ENCODE measurements at regions not wholly inside any gene's neighbourhood (a gene's known extent, or its start where the extent isn't known, plus 50 kb on each side); places are given as distances from the start of the nearest gene placed in this dataset.

DNA sequence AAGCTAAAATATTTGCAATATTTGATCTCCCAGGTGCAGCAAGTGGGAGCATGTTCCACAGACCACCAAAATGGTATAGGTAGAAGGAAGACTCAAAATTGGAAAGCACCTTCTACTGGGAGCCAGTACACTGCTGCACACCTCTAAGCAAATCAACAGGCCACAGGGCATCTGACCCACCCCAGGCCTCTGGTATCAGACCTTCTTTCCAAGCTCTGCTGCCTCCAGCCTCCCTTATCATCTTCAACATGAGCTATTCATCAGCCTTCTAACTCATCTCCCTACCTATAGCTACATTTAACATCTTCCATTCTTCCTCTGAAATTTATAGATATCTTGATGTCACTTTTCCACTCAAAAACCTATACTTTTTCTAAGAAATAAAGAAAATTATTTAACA lies 294.8 kb downstream of the ZEB2 start:
- TF ChIP-seq, protein P1, sequence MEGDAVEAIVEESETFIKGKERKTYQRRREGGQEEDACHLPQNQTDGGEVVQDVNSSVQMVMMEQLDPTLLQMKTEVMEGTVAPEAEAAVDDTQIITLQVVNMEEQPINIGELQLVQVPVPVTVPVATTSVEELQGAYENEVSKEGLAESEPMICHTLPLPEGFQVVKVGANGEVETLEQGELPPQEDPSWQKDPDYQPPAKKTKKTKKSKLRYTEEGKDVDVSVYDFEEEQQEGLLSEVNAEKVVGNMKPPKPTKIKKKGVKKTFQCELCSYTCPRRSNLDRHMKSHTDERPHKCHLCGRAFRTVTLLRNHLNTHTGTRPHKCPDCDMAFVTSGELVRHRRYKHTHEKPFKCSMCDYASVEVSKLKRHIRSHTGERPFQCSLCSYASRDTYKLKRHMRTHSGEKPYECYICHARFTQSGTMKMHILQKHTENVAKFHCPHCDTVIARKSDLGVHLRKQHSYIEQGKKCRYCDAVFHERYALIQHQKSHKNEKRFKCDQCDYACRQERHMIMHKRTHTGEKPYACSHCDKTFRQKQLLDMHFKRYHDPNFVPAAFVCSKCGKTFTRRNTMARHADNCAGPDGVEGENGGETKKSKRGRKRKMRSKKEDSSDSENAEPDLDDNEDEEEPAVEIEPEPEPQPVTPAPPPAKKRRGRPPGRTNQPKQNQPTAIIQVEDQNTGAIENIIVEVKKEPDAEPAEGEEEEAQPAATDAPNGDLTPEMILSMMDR (IDR thresholded peaks at IDR 0.05) = no peak
- TF ChIP-seq EZH2 (IDR thresholded peaks at IDR 0.05; ENCODE audit: borderline replicate concordance, insufficient read depth, low read depth, low read length, poor library complexity, severe bottlenecking) = no peak
